GM18909 (cell line): ENCODE measurements at regions not wholly inside any gene's neighbourhood (a gene's known extent, or its start where the extent isn't known, plus 50 kb on each side); places are given as distances from the start of the nearest gene placed in this dataset.
"Not testable (repeated sequence)": the region's sequence is repeated elsewhere in the genome, so short reads cannot be mapped to it uniquely, and the experiment has no call there.

ENCODE experiments used
- ATAC-seq: cut with Tn5 transposase; IDR thresholded peaks from one replicate; pipeline ENCODE4 v1.9.1; 2021; ENCODE audit warnings: mild to moderate bottlenecking; ENCODE audit not compliant: unreplicated experiment, poor library complexity

DNA sequence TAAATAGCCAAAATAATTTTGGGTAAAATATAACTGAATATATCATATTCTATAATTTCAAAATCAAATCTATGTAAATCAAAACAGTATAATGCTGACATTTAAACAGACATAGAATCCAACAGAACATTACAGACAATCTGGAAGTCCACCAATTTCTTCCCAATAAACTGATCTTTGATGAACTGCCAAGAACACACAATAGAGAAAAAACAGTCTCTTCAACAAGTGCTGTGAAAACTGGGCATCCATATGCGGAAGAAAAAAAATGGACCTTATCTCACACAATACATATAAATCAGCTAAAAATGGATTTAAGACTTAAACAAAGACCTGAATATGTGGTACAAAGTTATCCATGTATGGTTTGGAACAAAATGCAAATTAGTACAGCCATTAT lies 1022.7 kb downstream of the TMEM121 start:
- ATAC-seq: no peak

DNA sequence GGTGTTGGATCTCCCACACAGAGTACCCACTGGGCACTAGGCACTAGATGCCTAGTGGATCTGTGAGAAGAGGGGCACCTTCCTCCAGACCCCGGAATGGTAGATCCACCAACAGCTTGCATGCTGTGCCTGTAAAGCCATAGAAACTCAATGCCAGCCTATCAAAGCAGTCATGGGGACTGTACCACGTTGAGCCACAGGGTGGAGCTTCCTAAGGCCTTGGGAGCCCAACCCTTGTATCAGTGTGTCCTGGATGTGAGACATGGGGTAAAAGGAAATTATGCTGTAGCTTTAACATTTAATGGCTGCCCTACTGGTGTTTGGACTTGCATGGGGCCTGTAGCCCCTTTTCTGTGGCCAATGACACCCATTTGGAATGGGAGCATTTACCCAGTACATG lies 1024.9 kb downstream of the TMEM121 start:
- no peak for ATAC-seq

DNA sequence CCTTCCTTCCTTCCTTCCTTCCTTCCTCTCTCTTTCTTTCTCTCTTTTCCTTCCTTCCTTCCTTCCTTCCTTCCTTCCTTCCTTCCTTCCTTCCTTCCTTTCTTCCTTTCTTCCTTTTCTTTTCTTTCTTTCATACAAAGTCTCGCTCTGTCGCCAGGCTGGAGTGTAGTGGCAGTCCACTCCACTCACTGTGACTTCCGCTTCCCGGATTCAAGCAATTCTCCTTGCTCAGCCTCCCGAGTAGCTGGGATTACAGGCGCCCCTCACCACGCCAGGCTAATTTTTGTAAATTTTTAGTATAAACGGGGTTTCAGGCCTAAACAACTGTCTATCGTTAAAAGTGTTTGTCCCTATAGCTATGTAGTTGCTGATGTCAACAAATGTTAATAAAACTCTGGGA lies 1029.8 kb downstream of the TMEM121 start:
- not testable (repeated sequence) for ATAC-seq

DNA sequence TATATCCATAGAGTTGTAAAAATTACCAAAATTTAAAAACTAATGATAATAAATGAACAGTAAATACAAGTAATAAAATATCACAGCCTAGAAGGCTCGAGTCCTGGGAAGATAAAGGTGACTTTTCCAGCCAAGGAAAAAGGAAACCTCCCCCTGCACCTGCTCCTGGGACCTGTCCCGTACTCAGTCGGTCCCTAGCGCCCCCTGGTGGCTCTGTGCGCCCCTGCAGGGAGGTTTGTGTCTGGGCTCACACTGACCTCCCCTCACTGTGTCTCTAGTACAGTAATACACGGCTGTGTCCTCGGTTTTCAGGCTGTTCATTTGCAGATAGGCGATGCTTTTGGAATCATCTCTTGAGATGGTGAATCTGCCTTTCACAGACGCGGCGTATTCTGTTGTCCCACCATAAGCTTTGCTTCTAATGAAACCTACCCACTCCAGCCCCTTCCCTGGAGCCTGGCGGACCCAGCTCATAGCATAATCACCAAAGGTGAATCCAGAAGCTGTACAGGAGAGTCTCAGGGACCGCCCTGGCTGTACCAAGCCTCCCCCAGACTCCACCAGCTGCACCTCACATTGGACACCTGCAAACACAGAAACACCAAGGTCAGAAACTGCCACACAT lies 1030.4 kb downstream of the TMEM121 start:
- ATAC-seq: no peak

DNA sequence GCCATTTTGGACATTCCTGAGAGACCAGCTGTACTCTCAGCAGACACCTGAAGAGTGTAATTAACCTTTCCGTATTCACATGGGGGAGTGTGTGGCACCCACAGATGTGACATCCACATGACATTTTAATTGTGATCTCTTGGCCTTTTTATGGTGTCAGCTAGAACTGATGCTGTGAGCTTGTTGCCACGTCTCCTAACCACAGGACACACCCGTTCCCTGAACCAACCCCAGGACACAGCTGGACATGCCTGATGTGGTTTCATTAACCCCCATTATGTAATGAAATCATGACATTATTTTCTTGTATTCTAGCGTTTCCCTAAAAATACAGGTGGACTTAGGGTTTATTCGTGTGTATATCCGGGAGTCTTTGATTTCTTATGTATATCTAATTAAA lies 1036.1 kb downstream of the TMEM121 start:
- ATAC-seq: no peak

DNA sequence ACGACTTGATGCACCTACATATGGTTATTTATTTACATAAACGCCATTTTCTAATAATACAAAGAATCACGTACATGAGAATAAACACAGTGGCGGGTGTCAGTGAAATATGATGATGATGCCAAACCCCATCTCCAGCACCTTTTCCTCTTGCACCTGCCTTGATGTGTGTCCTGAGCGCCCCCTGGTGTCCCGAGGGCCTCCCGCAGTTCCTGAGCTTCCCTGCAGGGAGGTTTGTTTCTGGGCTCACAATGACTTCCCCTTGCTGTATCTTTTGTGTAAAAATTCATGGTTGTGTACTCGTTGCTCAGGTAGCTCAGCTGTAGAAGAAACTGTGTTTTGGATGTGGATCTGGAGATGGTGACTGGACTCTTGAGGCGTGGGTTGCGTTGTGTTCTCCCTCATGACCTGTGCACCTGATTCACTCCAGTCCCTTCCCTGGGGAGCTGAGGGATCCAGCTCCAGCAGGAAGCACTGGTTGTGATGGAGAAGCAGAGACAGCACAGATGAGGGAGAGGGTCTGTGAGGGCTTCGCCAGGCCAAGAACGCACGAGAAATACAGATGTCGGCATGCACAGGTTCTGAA lies 1037.8 kb downstream of the TMEM121 start:
- ATAC-seq: no peak

DNA sequence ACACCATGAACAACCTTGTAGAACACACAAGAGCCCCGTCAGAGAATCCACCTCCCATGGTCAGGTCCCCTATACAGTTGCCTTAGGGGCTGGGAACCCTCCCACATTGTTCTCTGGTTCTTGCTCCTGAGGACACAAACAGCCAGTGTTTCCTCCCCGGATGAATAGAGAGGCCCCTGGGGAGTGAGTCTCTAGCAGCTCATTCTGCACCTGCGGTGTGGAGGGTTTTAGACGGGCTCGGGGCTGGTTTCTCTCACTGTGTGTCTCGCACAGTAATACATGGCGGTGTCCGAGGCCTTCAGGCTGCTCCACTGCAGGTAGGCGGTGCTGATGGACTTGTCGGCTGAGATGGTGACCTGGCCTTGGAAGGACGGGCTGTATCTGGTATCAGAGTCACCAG lies 1052.1 kb downstream of the TMEM121 start:
- ATAC-seq: no peak

DNA sequence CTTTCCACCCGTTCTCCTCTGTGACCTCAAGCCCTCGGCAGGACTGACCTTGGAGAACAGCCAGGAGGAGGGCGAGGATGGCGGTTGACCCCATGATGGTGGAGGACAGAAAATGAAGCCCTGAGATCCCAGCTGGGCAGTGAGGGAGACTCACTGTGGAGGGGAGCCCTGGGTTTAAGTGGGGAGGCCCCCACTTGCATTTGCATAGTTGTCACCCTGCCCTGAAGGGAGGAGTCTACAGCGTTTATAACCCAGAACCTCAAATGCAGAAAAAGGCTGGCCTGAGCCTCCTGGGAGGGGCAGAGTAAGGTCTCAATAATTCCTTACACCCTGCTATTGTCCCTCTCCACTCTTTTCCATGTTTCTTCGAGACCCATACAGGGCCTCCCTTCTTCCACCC lies 1052.7 kb downstream of the TMEM121 start:
- no peak for ATAC-seq

DNA sequence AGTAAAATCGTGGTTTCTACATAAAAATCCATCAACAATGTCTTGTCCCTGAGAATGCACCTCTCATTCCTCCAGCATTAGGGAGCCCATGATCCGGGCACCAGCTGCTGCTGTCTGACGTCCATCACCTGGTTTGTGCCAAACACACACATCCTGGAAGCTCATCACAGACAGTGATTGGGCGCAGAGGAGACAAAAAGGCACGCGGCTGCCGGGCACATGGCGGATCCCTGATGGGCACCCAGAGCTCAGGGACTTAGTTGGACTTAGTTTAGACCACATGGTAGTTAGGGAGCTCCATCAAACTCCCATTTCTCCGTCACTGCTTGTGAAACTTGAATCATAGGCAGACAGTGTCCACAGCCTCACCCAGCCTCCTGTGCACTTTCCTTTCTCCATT lies 1059.3 kb downstream of the TMEM121 start:
- no peak for ATAC-seq

DNA sequence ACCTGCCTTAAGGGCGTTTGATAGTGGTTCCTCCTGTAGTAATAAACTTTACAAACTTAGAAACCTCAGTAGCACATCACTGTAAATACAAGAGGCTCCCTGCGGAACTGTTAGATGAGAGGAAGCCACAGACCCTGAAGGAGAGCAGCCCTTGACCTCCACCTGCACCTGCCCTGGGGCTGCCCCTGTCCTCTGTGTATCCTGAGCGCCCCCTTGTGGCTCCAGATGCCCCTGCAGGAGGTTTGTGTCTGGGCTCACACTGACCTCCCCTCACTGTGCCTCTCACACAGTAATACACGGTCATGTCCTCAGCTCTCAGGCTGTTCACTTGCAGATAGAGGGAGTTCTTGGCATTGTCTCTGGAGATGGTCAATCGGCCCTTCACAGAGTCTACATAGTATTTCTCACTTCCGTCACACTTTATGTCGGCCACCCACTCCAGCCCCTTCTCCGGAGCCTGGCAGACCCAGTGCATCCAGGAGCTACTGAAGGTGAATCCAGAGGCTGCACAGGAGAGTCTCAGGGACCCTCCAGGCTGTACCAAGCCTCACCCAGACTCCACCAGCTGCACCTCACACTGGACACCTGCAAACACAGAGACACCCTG lies 1059.8 kb downstream of the TMEM121 start:
- no peak for ATAC-seq

DNA sequence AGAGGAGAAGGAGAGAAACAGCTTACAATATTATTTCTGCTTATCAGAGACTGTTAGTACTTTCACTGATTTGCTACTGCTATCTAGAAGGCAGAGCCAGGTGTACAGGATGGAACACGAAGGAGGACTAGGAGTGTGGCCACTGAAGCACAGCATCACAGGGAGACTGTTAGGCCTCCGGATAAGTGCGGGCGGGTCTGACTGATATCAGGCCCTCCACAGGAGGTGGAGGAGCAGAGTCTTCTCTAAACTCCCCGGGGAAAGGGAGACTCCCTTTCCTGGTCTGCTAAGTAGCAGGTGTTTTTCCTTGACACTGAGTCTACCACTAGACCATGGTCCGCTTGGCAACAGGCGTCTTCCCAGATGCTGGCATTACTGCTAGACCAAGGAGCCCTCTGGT lies 1065.2 kb downstream of the TMEM121 start:
- not testable (repeated sequence) for ATAC-seq

DNA sequence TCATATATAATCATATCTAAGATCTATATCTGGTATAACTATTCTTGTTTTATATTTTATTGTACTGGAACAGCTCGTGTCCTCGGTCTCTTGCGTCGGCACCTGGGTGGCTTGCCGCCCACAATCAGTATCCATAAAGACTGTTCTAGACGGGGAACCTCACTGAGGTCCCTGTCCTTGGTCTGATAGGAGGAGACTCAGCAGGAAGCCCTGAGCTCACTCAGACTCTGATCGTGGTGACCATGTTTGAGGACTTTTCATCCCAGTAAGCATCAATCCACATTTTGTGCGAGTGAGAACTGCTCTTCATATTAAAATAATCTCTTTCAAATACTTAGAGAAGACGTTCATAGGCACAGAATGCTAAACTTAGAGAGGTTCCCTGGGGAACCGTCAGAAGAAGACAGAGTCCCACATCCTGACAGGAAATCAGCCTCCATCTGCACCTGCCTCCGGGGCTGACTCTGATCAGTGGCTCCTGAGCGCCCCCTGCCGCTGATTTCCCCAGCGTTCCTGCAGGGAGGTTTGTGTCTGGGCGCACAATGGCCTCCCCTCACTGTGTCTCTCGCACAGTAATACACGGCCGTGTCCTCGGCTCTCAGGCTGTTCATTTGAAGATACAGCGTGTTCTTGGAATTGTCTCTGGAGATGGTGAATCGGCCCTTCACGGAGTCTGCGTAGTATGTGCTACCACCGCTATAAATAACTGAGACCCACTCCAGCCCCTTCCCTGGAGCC lies 1065.9 kb downstream of the TMEM121 start:
- not testable (repeated sequence) for ATAC-seq

DNA sequence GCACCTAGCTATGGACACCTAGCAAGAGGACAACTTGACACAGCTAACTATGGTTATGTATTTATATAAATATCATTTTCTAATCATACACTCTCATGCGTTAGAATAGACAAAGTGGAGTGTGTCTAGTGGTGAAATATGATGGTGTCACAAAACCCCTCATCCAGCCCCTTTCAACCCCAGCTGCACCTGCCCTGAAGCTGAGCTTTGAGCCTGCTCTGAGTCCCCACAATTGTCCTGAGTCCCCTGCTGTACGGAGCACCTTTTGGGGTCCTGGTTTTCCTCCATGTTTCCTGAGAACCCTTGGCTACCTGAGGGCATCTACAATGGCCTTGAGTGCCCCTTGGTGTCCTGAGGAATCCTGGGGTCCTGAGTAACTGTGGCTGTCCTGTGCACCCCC lies 1072.8 kb downstream of the TMEM121 start:
- no peak for ATAC-seq

DNA sequence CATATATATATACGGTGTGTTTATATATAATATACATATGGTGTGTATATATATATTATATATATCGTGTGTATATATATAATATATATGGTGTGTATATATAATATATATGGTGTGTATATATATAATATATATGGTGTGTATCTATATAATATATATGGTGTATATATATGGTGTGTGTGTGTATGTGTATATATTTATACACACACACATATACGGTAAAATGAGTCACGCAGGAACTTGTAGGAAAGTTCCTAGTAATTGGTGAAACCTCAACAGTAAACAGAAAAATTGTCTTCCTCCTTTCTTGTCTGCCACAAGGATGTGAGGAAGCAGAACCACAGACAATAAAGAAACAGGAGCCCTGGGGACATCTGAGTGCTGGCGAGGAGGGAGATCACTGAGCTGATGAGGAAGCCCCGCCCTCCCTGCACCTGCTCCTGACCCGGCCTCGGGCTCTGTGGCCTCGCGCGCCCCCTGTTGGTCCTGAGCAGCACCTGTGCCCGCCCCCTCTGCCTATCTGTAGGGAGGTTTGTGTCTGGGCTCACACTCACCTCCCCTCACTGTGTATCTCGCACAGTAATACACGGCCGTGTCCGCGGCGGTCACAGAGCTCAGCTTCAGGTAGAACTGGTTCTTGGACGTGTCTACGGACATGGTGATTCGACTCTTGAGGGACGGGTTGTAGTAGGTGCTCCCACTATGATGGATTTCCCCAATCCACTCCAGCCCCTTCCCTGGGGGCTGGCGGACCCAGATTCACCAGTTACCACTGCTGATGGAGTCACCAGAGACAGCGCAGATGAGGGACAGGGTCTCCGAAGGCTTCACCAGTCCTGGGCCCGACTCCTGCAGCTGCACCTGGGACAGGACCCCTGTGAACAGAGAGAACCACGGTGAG lies 1079.4 kb downstream of the TMEM121 start:
- no peak for ATAC-seq

DNA sequence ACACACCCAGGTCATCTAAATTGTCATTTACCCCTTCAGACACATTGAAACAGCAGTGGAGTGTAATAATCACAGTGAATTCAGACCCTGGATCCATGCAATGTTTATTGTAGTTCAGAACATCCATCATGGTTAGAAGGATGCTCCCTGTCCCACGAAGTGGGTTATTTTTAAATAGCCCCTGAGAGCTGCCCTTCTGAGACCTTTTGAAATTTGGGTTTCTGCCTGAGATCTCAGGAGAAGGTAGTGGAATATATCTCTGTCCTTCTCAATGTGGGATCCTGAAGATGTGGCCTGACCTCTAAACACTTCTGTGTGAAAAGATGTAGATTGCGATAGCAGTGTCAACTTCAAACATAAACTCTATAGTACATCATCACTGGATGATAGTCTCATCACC lies 1080.6 kb downstream of the TMEM121 start:
- no peak for ATAC-seq

DNA sequence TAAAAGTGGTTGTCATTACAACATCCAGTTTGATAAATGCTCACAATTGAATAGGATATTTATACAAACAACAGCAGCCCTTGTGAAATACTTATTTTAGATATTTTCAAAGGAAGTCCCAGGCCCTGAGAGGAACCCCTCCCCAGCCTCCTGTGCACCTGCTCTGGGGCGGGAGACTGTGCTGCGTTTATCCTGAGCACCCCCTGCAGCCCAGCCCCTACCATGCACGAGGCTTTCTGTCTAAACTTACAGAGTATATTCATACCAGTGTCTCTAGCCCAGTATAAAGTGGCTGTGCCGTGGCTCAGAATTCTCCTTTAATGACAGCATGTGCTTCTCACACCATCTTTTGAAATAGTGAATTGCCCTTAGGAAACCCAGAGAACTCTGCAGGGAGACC lies 1084.3 kb downstream of the TMEM121 start:
- ATAC-seq: no peak

DNA sequence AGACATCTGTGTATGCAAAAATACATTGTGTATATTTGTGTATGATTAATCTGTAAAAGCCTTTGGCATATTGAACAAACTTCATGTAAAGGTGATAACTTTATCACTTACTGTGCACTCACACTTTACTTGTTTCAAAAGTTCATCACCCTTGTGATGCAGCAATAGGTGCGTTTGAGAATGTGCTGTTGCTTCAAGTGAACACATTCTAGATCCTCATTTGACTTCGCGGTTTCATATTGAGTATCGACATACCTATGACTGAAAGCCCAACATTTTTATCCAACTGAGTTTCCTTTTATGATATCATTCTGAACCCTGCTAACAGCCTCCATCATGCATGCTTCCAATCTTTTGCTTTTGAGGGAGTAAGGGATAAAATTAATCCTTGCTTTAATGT lies 1086.9 kb downstream of the TMEM121 start:
- no peak for ATAC-seq

DNA sequence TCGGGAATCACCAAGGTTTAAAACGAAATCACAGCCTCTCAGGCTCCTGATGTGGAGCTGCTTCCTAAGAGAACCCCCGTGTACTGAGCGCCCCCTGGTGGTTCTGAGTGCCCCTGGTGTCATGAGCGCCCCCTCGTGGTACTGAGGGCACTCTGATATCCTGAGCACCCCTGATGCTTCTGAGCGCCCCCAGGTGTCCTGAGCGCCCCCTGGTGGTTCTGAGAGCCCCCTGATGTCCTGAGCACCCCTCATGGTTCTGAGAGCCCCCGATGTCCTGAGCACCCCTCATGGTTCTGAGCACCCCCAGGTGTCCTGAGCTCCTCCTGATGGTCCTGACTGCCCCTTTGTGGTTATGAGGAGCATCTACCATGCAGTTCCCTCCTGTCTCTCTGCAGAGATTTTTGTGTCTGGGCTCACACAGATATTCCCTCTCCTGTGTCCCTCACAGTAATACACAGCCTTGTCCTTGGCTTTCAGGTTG lies 1092.1 kb downstream of the TMEM121 start:
- ATAC-seq: not testable (repeated sequence)

DNA sequence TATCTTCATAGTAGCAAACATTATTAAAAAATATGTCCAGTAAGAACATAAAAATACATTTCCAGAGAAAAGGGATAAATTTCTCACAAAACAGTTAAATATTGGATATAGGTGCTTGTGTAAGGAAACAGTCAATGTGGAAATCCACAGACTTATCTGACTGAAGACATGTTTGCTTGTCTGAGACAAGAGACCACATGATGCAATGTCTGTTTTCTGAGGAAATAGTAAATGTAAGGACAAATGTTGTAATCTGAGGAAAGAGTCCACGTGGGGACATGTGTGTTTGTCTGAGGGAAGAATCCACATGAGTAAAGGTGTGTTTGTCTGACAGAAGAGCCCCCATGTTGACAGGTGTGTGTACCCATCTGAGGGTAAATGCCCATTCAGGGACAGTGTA lies 1093.2 kb downstream of the TMEM121 start:
- ATAC-seq: no peak

DNA sequence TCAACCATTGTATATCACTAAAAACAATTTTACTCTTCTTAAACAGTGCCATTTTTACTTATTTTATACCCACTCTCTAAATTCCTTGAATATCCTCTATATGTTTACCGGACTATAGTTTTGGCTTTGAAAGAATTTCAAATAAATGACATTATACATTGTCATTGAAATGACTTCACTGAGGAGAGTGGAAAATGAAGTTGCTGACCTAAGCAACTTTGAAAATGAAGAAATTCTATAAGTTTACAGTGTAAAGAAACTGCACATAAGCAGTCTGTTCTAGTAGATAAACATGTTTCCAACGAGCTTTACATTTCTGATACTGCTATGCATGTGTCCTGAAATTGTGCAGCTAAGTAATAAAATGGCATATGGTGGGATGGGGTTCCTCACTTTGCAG lies 1094.0 kb downstream of the TMEM121 start:
- ATAC-seq: no peak
